Upper lobe of right lung (tissue), 1 donor: ENCODE measurements at regions not wholly inside any gene's neighbourhood (a gene's known extent, or its start where the extent isn't known, plus 50 kb on each side); places are given as distances from the start of the nearest gene placed in this dataset.

ENCODE experiments used
- ATAC-seq: fragments of 200-7000 bp; cut with Tn5 transposase; one replicate; pipeline ENCODE4 v1.9.1; 2020; ENCODE audit warnings: mild to moderate bottlenecking, moderate library complexity
- DNase-seq: peaks from one replicate; pipeline ENCODE4 v3.0.0-alpha.2; 2020
- H3K27ac ChIP-seq: fragments of 200-600 bp; one replicate; pipeline ENCODE4 v1.8.0; 2022
- H3K27me3 ChIP-seq: fragments of 200-600 bp; one replicate; pipeline ENCODE4 v1.8.0; 2022; ENCODE audit warnings: mild to moderate bottlenecking
- H3K36me3 ChIP-seq: fragments of 200-600 bp; one replicate; pipeline ENCODE4 v1.8.0; 2022
- H3K4me1 ChIP-seq: fragments of 200-600 bp; one replicate; pipeline ENCODE4 v1.8.0; 2022
- H3K4me3 ChIP-seq: fragments of 200-600 bp; one replicate; pipeline ENCODE4 v1.8.0; 2022; ENCODE audit warnings: mild to moderate bottlenecking
- H3K9me3 ChIP-seq: fragments of 200-600 bp; one replicate; pipeline ENCODE4 v1.8.0; 2022
- intact Hi-C: fragments of 100-400 bp; cut with DNase I; formaldehyde crosslinking; loops from one replicate; pipeline ENCODE4 v1.11.0; 2022
- TF ChIP-seq, protein P1 (sequence below): fragments of 200-600 bp; IDR thresholded peaks from one replicate; pipeline ENCODE4 v1.8.0; 2022; ENCODE audit warnings: antibody characterized with exemption
- donor health status: DM: no; HTN: yes; CAD: no; lungs with severe emphysema.

DNA sequence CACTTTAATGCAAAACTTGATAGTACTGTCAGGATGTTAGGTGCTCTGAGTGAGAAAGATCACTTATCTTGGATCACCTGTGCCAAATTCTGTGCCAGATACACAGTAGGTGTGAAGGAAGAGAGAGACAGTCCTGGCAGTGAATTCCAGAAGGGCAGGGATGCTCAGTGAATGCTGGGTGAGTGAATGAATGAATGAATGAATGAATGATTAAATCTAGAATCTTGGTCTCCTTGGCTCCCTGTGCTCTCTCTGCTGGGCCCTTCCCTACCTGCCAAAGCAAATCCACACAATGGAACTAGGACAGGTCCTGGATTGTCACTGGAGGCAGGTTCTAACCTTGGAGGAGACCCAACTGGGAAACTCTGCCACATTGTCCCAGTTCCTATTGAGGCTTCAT is 117.5 kb upstream of the CXCL14 start:
- no peaks in the 10 kb centered on the region for H3K4me1 ChIP-seq
- H3K4me3 ChIP-seq = no peak overlapping the region
- ATAC-seq (no peak), DNase-seq (no peak)
- TF ChIP-seq, protein P1, sequence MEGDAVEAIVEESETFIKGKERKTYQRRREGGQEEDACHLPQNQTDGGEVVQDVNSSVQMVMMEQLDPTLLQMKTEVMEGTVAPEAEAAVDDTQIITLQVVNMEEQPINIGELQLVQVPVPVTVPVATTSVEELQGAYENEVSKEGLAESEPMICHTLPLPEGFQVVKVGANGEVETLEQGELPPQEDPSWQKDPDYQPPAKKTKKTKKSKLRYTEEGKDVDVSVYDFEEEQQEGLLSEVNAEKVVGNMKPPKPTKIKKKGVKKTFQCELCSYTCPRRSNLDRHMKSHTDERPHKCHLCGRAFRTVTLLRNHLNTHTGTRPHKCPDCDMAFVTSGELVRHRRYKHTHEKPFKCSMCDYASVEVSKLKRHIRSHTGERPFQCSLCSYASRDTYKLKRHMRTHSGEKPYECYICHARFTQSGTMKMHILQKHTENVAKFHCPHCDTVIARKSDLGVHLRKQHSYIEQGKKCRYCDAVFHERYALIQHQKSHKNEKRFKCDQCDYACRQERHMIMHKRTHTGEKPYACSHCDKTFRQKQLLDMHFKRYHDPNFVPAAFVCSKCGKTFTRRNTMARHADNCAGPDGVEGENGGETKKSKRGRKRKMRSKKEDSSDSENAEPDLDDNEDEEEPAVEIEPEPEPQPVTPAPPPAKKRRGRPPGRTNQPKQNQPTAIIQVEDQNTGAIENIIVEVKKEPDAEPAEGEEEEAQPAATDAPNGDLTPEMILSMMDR = no peak
- H3K27me3 ChIP-seq = no peaks in the 10 kb centered on the region
- intact Hi-C loops = no loop called here
- H3K27ac ChIP-seq = no peak overlapping the region
- H3K9me3 ChIP-seq = no peaks in the 10 kb centered on the region
- no peaks in the 10 kb centered on the region for H3K36me3 ChIP-seq

DNA sequence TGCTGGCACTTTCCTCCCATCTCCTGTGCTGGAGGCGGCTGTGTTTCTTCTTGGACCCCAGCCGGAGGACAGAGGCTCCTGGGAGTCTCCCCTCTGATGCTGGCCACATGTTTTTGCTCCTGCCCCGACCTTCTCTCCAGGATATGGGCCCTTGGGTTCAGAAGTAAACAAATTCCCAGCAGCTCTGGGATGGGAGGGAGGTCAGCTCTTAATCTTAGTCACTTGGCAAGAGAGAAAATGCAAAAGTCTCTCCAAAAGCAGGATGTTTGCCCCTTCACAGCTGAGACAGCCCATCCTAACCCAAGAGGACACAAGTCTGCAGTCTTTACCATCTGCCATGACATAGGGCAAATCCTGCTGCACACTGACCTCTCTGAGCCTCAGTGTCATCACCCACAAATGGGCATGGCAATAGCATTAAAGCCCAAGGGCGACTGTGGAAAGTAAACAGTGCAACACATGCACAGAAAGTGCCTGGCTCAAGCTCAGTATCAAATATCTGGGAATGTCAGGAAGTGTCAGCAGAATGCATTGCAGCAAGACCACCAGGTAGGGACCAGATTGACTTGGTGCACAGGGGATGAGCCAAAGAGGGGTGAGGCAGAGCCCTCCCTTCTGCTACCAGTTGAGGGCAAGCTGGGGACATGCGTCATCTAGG is 117.0 kb upstream of the CXCL14 start:
- ATAC-seq (no peak), DNase-seq (no peak)
- intact Hi-C loops = no loop called here
- TF ChIP-seq, protein P1 = no peak
- Histone ChIP-seq H3K4me1 (no peaks in the 10 kb centered on the region), H3K9me3 (no peaks in the 10 kb centered on the region), H3K36me3 (no peaks in the 10 kb centered on the region), H3K27ac (no peak overlapping the region), H3K27me3 (no peaks in the 10 kb centered on the region), H3K4me3 (no peak overlapping the region)

DNA sequence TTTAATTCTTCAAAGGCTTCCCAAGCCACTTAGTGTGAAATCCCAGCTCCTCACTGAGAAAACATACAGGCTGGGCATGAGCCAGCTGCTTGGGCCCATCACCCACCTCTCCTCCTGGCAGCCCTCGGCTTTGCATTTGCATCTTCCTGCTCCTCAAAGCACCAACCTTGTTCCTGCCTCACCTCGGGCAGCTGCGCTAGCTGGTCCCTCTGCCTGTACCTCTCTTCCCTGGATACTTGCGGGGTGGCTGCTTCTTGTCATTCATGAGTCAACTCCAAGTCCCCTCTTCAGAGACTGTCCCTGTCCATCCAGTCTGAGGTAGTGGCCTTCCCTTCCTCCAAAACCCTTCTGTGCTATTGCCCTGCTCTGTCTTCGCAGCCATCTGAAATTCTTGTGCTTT is 116.1 kb upstream of the CXCL14 start:
- Histone ChIP-seq H3K4me1 (no peaks in the 10 kb centered on the region), H3K4me3 (no peak overlapping the region), H3K27me3 (no peaks in the 10 kb centered on the region), H3K27ac (no peak overlapping the region), H3K36me3 (no peaks in the 10 kb centered on the region), H3K9me3 (no peaks in the 10 kb centered on the region)
- no peak for DNase-seq
- no peak for ATAC-seq
- intact Hi-C loops = no loop called here
- TF ChIP-seq, protein P1 = no peak

DNA sequence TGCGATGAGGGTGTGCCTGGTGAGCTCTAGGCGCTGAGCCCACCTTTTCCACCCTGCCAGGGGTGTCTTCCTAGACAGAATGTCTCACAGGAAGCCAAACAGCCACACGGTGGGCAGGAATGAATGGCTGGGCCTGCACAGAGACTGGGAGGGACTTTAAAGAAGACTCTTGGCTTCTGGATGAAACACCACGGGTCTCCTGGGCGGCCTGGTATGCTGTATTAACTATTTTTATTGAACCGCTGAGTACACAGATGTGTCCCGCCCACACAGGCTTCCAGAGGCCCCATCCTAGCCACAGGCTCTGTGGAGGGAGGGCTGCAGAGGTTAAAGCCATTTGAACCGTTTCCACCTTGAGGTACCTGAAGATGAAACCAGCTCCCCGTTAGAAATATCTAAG is 115.2 kb upstream of the CXCL14 start:
- Histone ChIP-seq H3K27me3 (no peaks in the 10 kb centered on the region), H3K36me3 (no peaks in the 10 kb centered on the region), H3K9me3 (no peaks in the 10 kb centered on the region), H3K27ac (no peak overlapping the region), H3K4me3 (no peak overlapping the region), H3K4me1 (no peaks in the 10 kb centered on the region)
- TF ChIP-seq, protein P1 = no peak
- intact Hi-C loops = no loop called here
- ATAC-seq (no peak), DNase-seq (no peak)

DNA sequence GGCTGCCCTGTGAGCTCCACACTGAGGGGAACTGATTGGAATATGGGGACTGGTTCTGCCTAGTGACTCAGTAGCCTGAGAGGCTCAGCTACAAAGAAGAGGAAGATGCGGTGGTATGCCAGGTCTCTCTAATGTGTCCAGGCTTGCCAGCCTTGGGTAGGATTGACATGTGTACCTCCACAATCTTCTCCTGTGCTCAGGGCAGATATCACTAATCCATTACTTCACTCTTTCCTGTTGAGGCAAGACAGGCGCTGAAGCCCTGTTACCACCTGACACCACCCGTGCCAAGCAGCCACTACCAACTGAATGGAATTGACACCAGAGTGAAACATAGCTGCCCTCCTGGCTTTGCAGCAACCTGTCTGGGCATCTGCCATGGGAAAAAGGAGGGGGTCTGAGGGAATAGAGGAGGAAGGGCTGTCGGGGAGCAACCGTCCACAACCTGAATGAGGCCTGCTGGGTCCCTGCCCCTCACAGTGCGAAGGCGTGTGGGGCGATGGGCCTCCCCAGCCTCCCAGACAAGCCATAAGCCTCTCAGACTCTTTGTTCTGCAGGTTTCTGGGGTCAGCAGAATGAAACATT is 114.7 kb upstream of the CXCL14 start:
- TF ChIP-seq, protein P1 = no peak
- H3K4me1 ChIP-seq = no peaks in the 10 kb centered on the region
- H3K27me3 ChIP-seq = no peaks in the 10 kb centered on the region
- no peaks in the 10 kb centered on the region for H3K9me3 ChIP-seq
- no peak for ATAC-seq
- no peaks in the 10 kb centered on the region for H3K36me3 ChIP-seq
- intact Hi-C loops = no loop called here
- no peak overlapping the region for H3K4me3 ChIP-seq
- DNase-seq = no peak
- no peak overlapping the region for H3K27ac ChIP-seq
